Spleen (tissue), 11 donors: ENCODE measurements at regions not wholly inside any gene's neighbourhood (a gene's known extent, or its start where the extent isn't known, plus 50 kb on each side); places are given as distances from the start of the nearest gene placed in this dataset.
"Not testable (repeated sequence)": the region's sequence is repeated elsewhere in the genome, so short reads cannot be mapped to it uniquely, and the experiment has no call there.

Experiments
- DNase-seq: peaks from one replicate; pipeline ENCODE4 v3.0.0-alpha.2; 2020
- H3K27ac ChIP-seq, 8 donors: fragments of 200-600 bp; sonication (generic) in 7 of 8; 1 replicate in 4 of 8; 2 replicates in 4 of 8; pipeline versions ENCODE4 v1.5.0 to v1.8.0; 2016 to 2021; ENCODE audit warnings: inconsistent platforms in 4 of 8, mild to moderate bottlenecking in 4 of 8, moderate library complexity in 1 of 8
- H3K27me3 ChIP-seq, 7 donors: fragments of 200-600 bp; sonication (generic) in 6 of 7; replicated peaks in 1 of 7; 1 replicate in 4 of 7; 2 replicates in 3 of 7; pipeline versions ENCODE4 v1.5.0 to v1.8.0; 2016 to 2021; ENCODE audit warnings: inconsistent platforms in 3 of 7, mild to moderate bottlenecking in 1 of 7
- H3K36me3 ChIP-seq, 6 donors: fragments of 200-600 bp; sonication (generic) in 5 of 6; 1 replicate in 4 of 6; 2 replicates in 2 of 6; pipeline versions ENCODE4 v1.5.0 to v1.8.0; 2016 to 2021; ENCODE audit warnings: inconsistent platforms in 2 of 6
- H3K4me1 ChIP-seq, 6 donors: fragments of 200-600 bp; sonication (generic) in 5 of 6; 1 replicate in 3 of 6; 2 replicates in 3 of 6; pipeline versions ENCODE4 v1.5.0 to v1.8.0; 2016 to 2021; ENCODE audit warnings: inconsistent platforms in 3 of 6
- H3K4me3 ChIP-seq, 8 donors: fragments of 200-600 bp; sonication (generic) in 7 of 8; 1 replicate in 4 of 8; 2 replicates in 4 of 8; pipeline versions ENCODE4 v1.5.0 to v1.8.0; 2016 to 2021; ENCODE audit warnings: inconsistent platforms in 4 of 8, mild to moderate bottlenecking in 4 of 8, moderate library complexity in 2 of 8
- H3K9me3 ChIP-seq, 8 donors: fragments of 200-600 bp; sonication (generic) in 7 of 8; 1 replicate in 4 of 8; 2 replicates in 4 of 8; pipeline versions ENCODE4 v1.5.0 to v1.8.0; 2016 to 2021; ENCODE audit warnings: inconsistent platforms in 4 of 8
- POLR2A ChIP-seq, 3 donors: fragments of 450-650 bp; IDR thresholded peaks; one replicate each; pipeline ENCODE4 v1.5.1; 2017; ENCODE audit warnings: antibody characterized with exemption in 3 of 3, mild to moderate bottlenecking in 1 of 3
- POLR2AphosphoS5 ChIP-seq, 3 donors: sonication (generic); formaldehyde crosslinking; IDR thresholded peaks; one replicate each; pipeline ENCODE4 v1.5.1; 2017; ENCODE audit warnings: antibody characterized with exemption in 3 of 3
- WGBS, 5 donors: extraction: QIAGEN DNeasy Blood & Tissue Kit in 3 of 5; methylation state at CpG; one replicate each; pipeline versions ENCODE4 v1.1.5 to v1.1.7; 2013 to 2018; 5-methylcytosine and 5-hydroxymethylcytosine counted together
- intact Hi-C: fragments of 100-400 bp; cut with DNase I; formaldehyde crosslinking; loops from one replicate; pipeline ENCODE4 v1.15.0; 2023; ENCODE audit warnings: low total_unique reads
- TF ChIP-seq, protein P1 (sequence below), 11 experiments: fragments of 200-600 bp in 7 of 11; fragments of 450-650 bp in 4 of 11; sonication (generic) in 4 of 11; IDR thresholded peaks in 8 of 11; conservative IDR thresholded peaks in 3 of 11; 1 replicate in 7 of 11; 2 replicates in 4 of 11; pipeline versions ENCODE4 v1.4.0 to v1.8.0; 2016 to 2021; ENCODE audit warnings: antibody characterized with exemption in 11 of 11, inconsistent platforms in 4 of 11, mild to moderate bottlenecking in 1 of 11
- donor health status: healthy with polysubstance abuse.
- donor health status: DM: no; HTN: no; CAD: no; lungs with moderate emphysema.
- donor health status: DM: no; HTN: no; CAD: no.
- donor health status: Bipolar disorder and iron deficiency.
- donor health status: healthy.
- donor health status: DM: no; HTN: no; CAD: no.
- donor health status: DM: yes; HTN: yes; CAD: no.

DNA sequence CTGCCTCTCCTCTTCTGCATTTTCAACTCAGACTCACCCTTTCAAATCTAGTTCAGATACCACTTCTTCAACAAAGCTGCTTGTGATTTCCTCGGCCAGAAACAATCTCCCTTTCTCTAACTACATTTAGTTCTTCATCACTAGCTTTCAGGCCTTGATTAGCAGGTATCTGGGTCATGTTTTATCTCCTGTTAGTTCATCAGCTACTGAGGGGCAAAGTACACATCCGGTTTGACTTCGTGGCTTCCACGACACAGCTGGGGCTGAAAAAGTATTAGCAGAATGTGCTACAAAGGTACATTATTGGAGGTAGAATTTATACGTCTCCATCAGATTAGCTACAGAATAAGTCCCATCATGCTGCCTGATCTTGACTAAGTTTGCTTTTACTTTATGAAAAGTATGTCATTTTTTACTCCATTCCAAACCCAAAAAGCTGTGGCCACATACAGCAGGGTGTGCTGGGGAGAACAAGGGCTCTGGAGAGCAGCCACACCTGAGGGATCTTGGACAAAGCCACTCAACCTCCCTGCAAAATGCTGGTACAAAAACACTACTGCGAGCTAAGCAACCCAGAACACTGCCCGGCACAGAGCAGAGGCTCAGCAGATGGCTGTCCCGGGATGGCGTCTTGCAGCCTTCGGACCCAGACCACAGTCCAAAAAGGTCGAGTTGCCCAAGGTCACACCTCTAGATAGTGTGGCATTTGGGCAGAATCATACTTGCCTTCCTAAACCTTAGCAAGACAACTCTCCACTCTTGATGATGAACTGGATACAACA is 120.5 kb upstream of the PRKX start:
- DNase-seq, H3K36me3 ChIP-seq, H3K27ac ChIP-seq, H3K9me3 ChIP-seq, H3K4me3 ChIP-seq, intact Hi-C loops, H3K27me3 ChIP-seq, H3K4me1 ChIP-seq: not testable (repeated sequence)
- no CpG with 5 or more reads among the region's 11 CpGs for WGBS, 5 donors

DNA sequence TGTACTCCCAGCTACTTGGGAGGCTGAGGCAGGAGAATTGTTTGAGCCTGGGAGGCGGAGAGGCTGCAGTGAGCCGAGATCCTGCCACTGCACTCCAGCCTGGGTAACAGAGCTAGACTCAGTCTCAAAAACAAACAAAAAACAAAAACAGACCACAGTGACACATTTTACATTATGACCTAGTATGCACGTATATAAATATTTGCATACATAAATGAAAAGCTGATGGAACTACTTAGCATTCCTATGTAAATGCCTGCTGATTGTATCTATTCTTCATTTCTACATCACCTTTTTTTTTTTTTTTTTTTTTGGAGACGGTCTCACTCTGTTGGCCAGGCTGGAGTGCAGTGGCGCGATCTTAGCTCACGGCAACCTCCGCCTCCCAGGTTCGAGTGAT is 116.6 kb upstream of the PRKX start:
- H3K27me3 ChIP-seq, H3K9me3 ChIP-seq, H3K4me1 ChIP-seq, H3K27ac ChIP-seq, DNase-seq, intact Hi-C loops, H3K4me3 ChIP-seq: not testable (repeated sequence)
- 69 to 100% (median 93%) methylated on average over 2 to 6 of the region's 9 CpGs; no CpG with 5 or more reads in 1 of the 5 donors for WGBS, 5 donors
- H3K36me3 ChIP-seq, result peaks cover 0 to 19% (median 2%) of the 10 kb centered on the region in 6 donors

DNA sequence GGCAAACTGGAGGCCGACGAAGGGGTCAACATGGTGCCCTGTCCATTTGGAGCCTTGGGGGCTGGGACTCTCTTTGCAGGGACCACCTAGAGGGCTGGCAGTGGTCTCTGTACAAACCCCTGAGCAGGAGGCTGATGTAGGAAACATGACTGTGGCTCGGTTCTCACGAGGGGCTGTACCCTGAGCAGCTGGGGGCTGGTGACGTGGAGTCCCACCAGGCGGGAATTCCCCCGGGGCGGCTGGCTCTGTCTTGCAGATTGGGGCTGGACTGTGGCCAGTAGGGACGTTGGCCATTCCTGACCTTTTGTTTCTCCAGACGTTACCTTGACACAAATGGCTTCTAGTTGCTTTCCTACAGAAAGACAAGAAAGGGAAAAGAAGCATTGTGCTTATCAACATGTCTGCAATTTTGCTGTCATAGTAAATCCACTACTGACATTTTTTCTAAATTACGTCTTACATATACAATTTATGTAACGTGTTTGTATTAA is 115.6 kb upstream of the PRKX start:
- H3K4me1 ChIP-seq, H3K9me3 ChIP-seq, H3K27ac ChIP-seq, H3K27me3 ChIP-seq, intact Hi-C loops, DNase-seq, H3K4me3 ChIP-seq: not testable (repeated sequence)
- 84 to 95% (median 86%) methylated on average over 3 to 9 of the region's 12 CpGs for WGBS, 5 donors
- H3K36me3 ChIP-seq, result peaks cover 0 to 19% (median 2%) of the 10 kb centered on the region in 6 donors

DNA sequence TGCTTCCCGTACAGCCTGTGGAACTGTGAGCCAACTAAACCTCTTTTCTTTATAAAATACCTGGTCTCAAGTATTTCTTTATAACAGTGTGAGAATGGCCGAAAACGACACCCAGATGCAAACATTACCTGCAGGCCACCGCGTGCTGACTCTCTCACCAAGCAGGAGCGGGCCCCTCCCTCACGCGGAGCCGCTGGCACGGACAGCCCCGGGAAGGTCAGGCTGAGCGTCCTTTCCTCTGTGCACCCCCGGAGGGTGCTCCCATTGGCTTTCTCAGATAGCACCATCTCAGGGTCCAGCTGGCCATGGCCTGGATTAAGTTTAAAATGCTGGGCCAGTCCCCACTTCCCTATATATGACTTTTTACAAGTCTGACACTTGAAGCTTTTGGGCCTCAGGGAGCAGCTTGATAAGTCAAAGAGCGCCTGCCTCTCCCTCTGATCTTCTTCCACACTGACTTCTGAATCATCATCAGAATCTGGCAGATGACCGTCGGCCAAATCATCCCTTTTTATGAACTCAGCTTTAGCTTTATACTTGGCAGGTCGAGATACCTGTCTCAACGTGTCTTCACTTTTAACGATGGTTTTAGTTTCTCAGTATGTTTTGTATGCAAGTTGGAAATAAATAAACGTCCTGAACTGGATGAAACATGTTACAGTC is 115.1 kb upstream of the PRKX start:
- intact Hi-C loops, H3K4me3 ChIP-seq, H3K27ac ChIP-seq, H3K9me3 ChIP-seq, H3K27me3 ChIP-seq, H3K4me1 ChIP-seq, DNase-seq: not testable (repeated sequence)
- WGBS, 5 donors, result 81 to 90% (median 87%) methylated on average over 13 to 18 of the region's 20 CpGs
- peaks cover 0 to 20% (median 2%) of the 10 kb centered on the region in 6 donors for H3K36me3 ChIP-seq

DNA sequence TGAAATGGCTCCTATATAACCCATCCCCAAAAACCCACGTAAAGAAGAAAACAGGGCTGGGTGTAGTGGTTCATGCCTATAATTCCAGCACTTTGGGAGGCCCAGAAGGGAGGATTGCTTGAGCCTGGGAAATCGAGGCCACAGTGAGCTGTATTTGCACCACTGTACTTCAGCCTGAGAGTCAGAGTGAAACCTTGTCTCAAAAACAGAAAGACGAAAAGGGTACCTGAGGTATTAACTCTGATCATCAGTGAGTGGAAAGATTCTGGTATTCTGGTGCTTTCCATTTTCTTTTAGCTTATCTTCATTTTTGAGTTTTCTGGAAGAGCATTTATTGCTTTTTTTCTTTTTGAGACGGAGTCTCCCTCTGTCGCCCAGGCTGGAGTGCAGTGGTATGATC is 110.6 kb upstream of the PRKX start:
- H3K36me3 ChIP-seq, result peaks cover 0 to 43% (median 5%) of the 10 kb centered on the region in 6 donors
- DNase-seq, H3K4me1 ChIP-seq, H3K9me3 ChIP-seq, H3K27me3 ChIP-seq, H3K27ac ChIP-seq, H3K4me3 ChIP-seq, intact Hi-C loops: not testable (repeated sequence)
- no CpG with 5 or more reads among the region's 5 CpGs for WGBS, 5 donors

DNA sequence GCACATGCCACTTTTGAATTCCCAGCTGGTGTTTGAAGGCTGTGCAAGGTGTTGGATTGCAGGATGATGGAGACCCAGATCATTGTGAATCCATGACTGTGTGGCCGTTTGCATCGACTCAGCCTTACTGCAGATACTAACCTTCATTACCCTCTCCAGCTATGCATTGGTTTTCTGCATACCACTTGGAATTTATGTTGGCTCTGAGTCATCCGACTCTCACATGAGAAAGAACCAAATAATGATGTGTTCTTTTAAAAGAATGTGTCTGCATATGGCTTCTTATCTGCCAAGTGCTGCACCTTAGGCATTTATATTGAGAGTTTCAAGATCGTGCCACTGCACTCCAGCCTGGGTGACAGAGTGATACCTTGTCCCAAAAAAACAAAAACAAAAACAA is 106.7 kb upstream of the PRKX start:
- no peak for DNase-seq
- no peak overlapping the region for H3K4me3 ChIP-seq
- peaks cover 0 to 10% (median 5%) of the 10 kb centered on the region in 6 donors for H3K4me1 ChIP-seq
- H3K27ac ChIP-seq, result no peak overlapping the region
- no peak for TF ChIP-seq POLR2A (IDR thresholded peaks at IDR 0.05)
- TF ChIP-seq POLR2AphosphoS5 (IDR thresholded peaks at IDR 0.05), result no peak
- TF ChIP-seq, protein P1, sequence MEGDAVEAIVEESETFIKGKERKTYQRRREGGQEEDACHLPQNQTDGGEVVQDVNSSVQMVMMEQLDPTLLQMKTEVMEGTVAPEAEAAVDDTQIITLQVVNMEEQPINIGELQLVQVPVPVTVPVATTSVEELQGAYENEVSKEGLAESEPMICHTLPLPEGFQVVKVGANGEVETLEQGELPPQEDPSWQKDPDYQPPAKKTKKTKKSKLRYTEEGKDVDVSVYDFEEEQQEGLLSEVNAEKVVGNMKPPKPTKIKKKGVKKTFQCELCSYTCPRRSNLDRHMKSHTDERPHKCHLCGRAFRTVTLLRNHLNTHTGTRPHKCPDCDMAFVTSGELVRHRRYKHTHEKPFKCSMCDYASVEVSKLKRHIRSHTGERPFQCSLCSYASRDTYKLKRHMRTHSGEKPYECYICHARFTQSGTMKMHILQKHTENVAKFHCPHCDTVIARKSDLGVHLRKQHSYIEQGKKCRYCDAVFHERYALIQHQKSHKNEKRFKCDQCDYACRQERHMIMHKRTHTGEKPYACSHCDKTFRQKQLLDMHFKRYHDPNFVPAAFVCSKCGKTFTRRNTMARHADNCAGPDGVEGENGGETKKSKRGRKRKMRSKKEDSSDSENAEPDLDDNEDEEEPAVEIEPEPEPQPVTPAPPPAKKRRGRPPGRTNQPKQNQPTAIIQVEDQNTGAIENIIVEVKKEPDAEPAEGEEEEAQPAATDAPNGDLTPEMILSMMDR (IDR thresholded peaks at IDR 0.05 in 8 of 11, conservative IDR thresholded peaks at IDR 0.05 in 3 of 11), result no peak
- intact Hi-C loops, result no loop called here
- 84 to 93% (median 89%) methylated on average over 4 of the region's 4 CpGs for WGBS, 5 donors
- peaks cover 0 to 26% (median 0%) of the 10 kb centered on the region in 6 donors for H3K36me3 ChIP-seq
- no peaks in the 10 kb centered on the region for H3K27me3 ChIP-seq
- H3K9me3 ChIP-seq, result no peaks in the 10 kb centered on the region

DNA sequence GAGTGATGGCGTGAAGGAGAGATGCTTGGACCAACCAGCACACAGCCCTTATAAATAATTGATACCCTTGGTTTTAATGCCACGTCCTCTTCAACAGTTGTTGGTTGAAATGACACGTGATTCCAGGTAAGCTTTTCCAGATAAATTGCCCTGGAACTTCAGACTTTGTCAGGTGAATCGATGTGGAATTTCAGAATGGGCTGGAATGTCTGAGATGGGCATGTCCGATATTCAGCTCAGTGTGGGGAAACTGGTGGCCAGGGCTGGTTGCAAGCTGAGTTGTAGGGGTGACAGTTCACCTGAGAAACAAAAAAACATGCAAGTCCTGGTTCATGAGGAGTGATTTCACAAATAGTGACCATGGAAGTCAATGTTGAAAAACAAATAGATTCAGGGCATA is 104.0 kb upstream of the PRKX start:
- DNase-seq, intact Hi-C loops, H3K4me3 ChIP-seq, H3K27me3 ChIP-seq, H3K9me3 ChIP-seq, H3K27ac ChIP-seq: not testable (repeated sequence)
- Histone ChIP-seq H3K36me3 (peaks cover 0 to 16% (median 0%) of the 10 kb centered on the region in 6 donors), H3K4me1 (peaks cover 0 to 20% (median 12%) of the 10 kb centered on the region in 6 donors)
- WGBS, 5 donors, result 89 to 96% (median 95%) methylated on average over 5 of the region's 5 CpGs
